BLaER1 treated with 17β-estradiol and CSF1 and Interleukin-3, amounts not matched to agents 10 nM and 100 nM (cell line): ENCODE measurements at regions not wholly inside any gene's neighbourhood (a gene's known extent, or its start where the extent isn't known, plus 50 kb on each side); places are given as distances from the start of the nearest gene placed in this dataset.

Experiments used
- H3K27ac ChIP-seq, 11 experiments: shearing (Covaris generic); formaldehyde crosslinking; 2 replicates each; pipeline ENCODE4 v1.8.1; 2022
- H3K27me3 ChIP-seq, 11 experiments: shearing (Covaris generic); formaldehyde crosslinking; 2 replicates each; pipeline ENCODE4 v1.8.1; 2022
- H3K36me3 ChIP-seq, 11 experiments: shearing (Covaris generic); formaldehyde crosslinking; 2 replicates each; pipeline ENCODE4 v1.8.1; 2022
- H3K4me1 ChIP-seq, 10 experiments: shearing (Covaris generic); formaldehyde crosslinking; 2 replicates each; pipeline ENCODE4 v1.8.1; 2022
- H3K4me2 ChIP-seq, 11 experiments: shearing (Covaris generic); formaldehyde crosslinking; 2 replicates each; pipeline ENCODE4 v1.8.1; 2022
- H3K4me3 ChIP-seq, 10 experiments: shearing (Covaris generic); formaldehyde crosslinking; 2 replicates each; pipeline ENCODE4 v1.8.1; 2022
- H3K9ac ChIP-seq, 11 experiments: shearing (Covaris generic); formaldehyde crosslinking; 2 replicates each; pipeline ENCODE4 v1.8.1; 2022
- H3K9me3 ChIP-seq, 11 experiments: shearing (Covaris generic); formaldehyde crosslinking; replicated peaks in 1 of 11; 2 replicates each; pipeline ENCODE4 v1.8.1; 2022
- H4K20me1 ChIP-seq, 11 experiments: shearing (Covaris generic); formaldehyde crosslinking; 2 replicates each; pipeline ENCODE4 v1.8.1; 2022
- Cebpa-rat ChIP-seq, 11 experiments: shearing (Covaris generic); IDR thresholded peaks; 2 replicates each; pipeline ENCODE4 v1.8.1; 2022

DNA sequence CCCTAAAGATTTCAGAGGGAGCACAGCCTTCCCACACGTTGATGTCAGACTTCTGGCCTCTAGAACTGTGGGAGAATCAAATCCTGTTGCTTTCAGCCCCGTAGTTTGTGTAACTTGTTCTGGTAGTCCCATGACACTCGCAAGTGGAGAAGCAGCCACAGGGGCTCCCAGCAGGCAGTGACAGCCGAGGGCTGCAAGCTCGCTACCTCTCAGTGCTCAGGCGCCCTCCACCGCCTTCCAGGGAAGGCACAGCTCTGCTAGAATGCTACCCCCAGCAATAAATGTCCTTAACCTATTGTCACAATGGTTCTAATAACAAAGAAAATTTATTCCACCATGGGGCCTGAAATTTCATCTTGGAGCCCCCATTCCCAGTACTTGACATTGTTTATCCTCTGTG, 143.1 kb upstream of the ZNF236 start:
- no peaks in the 10 kb centered on the region for H4K20me1 ChIP-seq
- H3K4me1 ChIP-seq: no peaks in the 10 kb centered on the region
- H3K36me3 ChIP-seq: no peaks in the 10 kb centered on the region
- no peak overlapping the region for H3K4me3 ChIP-seq
- no peak overlapping the region for H3K9ac ChIP-seq
- H3K27me3 ChIP-seq: no peaks in the 10 kb centered on the region
- H3K4me2 ChIP-seq: no peak overlapping the region
- H3K9me3 ChIP-seq: no peaks in the 10 kb centered on the region
- TF ChIP-seq Cebpa-rat (IDR thresholded peaks at IDR 0.05): no peak
- H3K27ac ChIP-seq: no peak overlapping the region

DNA sequence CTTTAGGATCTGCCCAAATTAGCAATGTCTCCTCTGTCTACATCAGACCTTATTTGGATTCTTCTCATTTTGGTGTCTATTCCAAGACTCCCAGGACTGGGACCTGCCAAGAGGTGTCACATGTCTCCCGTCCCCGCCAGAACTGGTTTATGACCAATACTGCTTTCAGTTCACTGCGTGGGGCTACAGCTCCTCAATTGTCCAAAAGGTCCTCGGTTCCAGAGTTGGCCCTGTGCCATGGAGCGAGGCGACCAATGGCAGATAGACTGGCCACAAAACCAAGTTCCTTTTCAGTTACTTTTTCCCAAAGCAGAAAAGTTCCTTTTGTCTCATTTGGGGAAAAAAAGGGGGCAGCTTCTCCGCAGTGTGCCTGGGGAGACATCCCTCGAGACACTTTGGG, 144.1 kb upstream of the ZNF236 start:
- Histone ChIP-seq H3K36me3 (no peaks in the 10 kb centered on the region), H3K4me3 (no peak overlapping the region), H4K20me1 (no peaks in the 10 kb centered on the region), H3K4me2 (no peak overlapping the region), H3K9ac (no peak overlapping the region), H3K27ac (no peak overlapping the region), H3K4me1 (no peaks in the 10 kb centered on the region), H3K9me3 (no peaks in the 10 kb centered on the region), H3K27me3 (no peaks in the 10 kb centered on the region)
- no peak for TF ChIP-seq Cebpa-rat (IDR thresholded peaks at IDR 0.05)

DNA sequence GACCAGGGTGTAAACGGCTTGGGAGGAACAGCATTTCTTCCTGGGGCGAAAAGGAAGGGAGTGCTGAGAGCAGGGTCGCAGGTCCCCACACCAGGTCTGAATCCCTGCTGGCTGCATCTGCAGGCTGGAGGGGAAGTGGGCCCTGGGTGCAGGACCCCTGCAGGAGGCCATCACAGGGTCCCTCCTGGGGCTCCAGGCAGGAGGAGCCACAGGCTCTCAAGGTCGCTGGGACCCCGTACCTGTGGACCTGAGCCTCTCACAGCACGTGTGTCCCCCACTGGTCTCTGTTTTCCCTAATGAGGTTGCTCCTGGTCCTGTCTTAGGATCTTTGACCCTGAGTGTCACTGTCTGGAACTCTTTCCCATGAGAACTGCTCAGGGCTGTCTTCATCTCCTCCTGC, 147.8 kb upstream of the ZNF236 start:
- Histone ChIP-seq H3K4me1 (no peaks in the 10 kb centered on the region), H4K20me1 (no peaks in the 10 kb centered on the region), H3K4me3 (no peak overlapping the region), H3K27me3 (no peaks in the 10 kb centered on the region), H3K9ac (no peak overlapping the region), H3K36me3 (no peaks in the 10 kb centered on the region), H3K9me3 (no peaks in the 10 kb centered on the region), H3K4me2 (no peak overlapping the region), H3K27ac (no peak overlapping the region)
- no peak for TF ChIP-seq Cebpa-rat (IDR thresholded peaks at IDR 0.05)

DNA sequence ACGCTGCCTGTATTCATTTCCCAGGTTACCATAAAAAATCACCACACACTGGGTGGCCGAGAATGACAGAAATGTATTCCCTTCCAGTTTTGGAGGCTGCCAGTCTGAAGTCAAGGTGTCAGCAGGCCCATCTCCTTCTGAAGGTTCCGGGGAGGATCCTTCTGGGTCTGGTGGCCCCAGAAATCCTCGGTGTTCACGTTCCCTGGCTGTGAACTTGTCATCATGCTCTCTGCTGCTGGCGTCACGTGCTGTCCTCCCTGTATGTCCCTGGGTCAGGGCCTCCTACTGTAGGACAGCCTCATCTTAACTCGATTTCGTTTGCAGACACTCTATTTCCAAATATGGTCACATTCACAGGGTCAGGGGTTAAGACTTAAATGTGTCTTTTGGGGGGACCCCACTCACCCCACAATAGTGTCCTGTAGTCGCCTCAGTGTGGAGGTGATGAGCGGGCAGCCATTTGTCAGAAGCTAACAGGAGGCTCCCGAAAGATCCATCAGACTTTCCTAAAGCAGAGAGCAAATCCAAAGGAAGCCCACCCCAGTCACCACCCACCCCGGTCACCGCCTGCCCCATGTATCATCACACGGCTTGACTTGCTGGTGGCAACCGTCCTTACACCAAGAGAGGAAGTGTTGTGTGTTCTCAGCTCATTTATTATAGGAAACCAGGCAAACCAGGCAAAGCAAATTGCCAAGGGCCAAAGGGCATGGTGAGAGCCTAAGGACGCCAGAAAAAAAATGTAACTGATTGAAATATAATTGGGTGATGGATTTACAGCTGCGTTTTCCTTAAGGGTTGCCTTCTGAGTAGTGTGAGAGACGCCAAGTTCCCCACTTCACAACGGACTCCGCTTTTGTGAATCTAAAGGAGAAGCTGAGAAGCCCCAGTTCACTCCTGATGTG, 148.8 kb upstream of the ZNF236 start:
- Histone ChIP-seq H3K9me3 (no peaks in the 10 kb centered on the region), H3K4me1 (no peaks in the 10 kb centered on the region), H3K4me2 (no peak overlapping the region), H4K20me1 (no peaks in the 10 kb centered on the region), H3K36me3 (no peaks in the 10 kb centered on the region), H3K9ac (no peak overlapping the region), H3K27me3 (no peaks in the 10 kb centered on the region), H3K4me3 (no peak overlapping the region), H3K27ac (no peak overlapping the region)
- no peak for TF ChIP-seq Cebpa-rat (IDR thresholded peaks at IDR 0.05)

DNA sequence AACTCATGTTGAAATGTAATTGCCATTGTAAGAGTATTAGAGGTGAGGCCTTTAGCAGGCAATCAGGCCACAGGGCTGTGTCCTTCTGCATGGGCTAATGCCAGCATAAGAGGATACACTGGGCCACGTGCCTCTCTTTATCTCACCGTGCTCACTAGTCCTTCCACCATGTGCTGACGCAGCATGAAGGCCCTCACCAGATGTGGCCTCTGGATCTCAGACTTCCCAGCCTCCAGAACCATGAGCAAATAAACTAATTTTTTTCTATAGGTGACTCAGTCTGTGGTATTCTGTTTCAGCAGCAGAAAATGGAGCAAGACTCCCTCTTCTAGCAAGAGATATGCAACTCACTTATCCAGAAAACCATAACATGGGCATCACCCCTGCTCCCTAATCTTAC, 149.7 kb upstream of the ZNF236 start:
- no peak overlapping the region for H3K27ac ChIP-seq
- H3K36me3 ChIP-seq: no peaks in the 10 kb centered on the region
- no peak overlapping the region for H3K9ac ChIP-seq
- no peak for TF ChIP-seq Cebpa-rat (IDR thresholded peaks at IDR 0.05)
- no peaks in the 10 kb centered on the region for H3K4me1 ChIP-seq
- no peaks in the 10 kb centered on the region for H4K20me1 ChIP-seq
- H3K9me3 ChIP-seq: no peaks in the 10 kb centered on the region
- H3K27me3 ChIP-seq: no peaks in the 10 kb centered on the region
- no peak overlapping the region for H3K4me2 ChIP-seq
- H3K4me3 ChIP-seq: no peak overlapping the region

DNA sequence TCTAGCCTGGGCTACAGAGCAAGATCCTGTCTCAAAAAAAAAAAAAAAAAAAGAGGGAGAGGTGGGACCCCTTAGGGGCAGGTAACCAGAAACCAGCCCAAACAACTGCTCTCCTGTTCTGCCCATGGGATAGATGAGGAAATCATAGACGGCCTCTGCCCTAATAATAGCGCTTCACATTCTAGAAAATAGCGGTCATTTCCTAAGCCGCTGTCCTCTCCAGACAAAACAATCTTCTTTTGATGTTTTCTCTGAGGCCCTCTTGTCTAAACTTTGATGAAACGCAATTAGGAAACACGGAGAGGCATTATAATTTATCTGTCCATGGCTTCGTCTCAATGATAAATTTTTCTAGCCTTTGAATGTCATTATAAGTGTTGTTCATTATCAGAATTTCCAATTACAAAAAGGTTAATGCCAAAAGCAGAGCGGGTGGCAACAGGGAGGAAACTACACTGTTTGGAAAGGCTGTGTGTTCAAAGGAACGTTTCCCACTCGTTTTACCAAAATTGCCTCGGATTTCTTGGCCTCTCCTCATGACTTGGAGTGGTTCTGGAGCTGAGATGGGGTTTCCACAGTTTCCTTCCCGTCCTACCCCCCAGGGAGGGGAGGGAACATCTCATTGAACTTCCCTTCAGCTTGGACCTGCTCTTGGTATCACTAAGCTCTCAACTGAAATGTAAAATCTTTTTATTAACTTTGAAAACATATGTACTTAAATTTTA, 151.6 kb upstream of the ZNF236 start:
- Histone ChIP-seq H3K4me1 (no peaks in the 10 kb centered on the region), H3K36me3 (no peaks in the 10 kb centered on the region), H4K20me1 (no peaks in the 10 kb centered on the region), H3K4me2 (no peak overlapping the region), H3K4me3 (no peak overlapping the region), H3K9ac (no peak overlapping the region), H3K27ac (no peak overlapping the region), H3K9me3 (no peaks in the 10 kb centered on the region), H3K27me3 (no peaks in the 10 kb centered on the region)
- TF ChIP-seq Cebpa-rat (IDR thresholded peaks at IDR 0.05): no peak

DNA sequence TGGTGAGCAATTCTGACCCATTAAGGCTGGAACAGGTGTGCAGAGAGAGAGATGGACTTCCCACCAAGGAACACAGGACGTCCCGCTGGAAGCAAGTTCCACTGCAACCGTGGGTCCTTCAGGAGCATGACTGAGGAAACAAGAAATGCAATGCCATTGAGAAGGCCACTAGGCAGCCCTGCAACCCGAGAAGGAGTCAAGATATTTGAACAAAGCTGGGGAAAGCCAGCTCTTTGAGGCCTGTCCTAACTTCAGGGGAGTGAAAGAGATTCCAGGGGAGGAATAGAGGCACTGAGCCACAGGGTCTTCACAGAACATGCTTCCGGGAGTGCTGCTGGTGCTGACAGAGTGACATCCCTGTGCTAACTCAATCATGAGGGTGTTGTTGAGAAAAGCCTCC, 153.8 kb upstream of the ZNF236 start:
- no peaks in the 10 kb centered on the region for H3K9me3 ChIP-seq
- no peaks in the 10 kb centered on the region for H3K27me3 ChIP-seq

DNA sequence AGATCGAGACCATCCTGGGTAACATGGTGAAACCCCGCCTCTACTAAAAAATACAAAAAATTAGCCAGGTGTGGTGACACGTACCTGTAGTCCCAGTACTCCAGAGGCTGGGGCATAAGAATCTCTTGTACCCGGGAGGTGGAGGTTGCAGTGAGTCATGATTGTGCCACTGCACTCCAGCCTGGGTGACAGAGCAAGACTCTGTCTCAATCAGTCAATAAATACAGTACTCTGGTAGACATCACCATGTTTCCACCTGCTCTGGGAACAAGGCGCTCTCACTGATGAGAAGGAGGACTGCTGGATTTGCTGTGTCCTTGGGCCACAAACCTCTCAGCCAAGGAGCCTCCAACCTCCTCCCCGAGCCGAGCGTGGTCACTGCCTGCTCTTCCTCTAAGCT, 154.2 kb upstream of the ZNF236 start:
- no peaks in the 10 kb centered on the region for H3K36me3 ChIP-seq
- no peaks in the 10 kb centered on the region for H4K20me1 ChIP-seq

More for the DNA sequence above, 153.8 kb upstream of the ZNF236 start:
- H3K4me1 ChIP-seq: no peaks in the 10 kb centered on the region
- H3K4me3 ChIP-seq: no peak overlapping the region
- TF ChIP-seq Cebpa-rat (IDR thresholded peaks at IDR 0.05): no peak
- H3K27ac ChIP-seq: no peak overlapping the region
- no peak overlapping the region for H3K4me2 ChIP-seq
- no peak overlapping the region for H3K9ac ChIP-seq
- H4K20me1 ChIP-seq: no peaks in the 10 kb centered on the region
- H3K36me3 ChIP-seq: no peaks in the 10 kb centered on the region

DNA sequence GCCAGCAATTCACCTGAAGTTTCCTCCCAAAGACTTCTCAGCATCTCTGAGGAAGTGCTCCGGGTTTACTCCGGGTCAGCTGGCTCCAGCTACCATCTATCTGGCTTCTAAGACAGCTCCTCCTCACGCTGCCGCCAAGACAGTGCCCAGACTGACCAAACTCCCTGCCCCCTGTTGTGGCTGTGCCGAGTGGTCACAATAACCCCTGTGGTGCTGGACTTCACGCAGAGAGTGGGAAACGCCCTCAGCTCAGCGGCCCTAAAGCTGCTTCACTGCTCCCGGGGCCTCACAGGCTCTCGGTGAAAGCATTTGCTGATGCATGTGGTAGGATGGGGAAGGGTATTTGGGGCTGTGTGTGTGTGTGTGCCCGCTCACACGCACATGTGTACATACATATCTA, 154.8 kb upstream of the ZNF236 start:
- Histone ChIP-seq H3K36me3 (no peaks in the 10 kb centered on the region), H3K9me3 (no peaks in the 10 kb centered on the region), H3K4me3 (no peak overlapping the region), H3K9ac (no peak overlapping the region), H3K4me2 (no peak overlapping the region), H3K27me3 (no peaks in the 10 kb centered on the region), H3K27ac (no peak overlapping the region), H4K20me1 (no peaks in the 10 kb centered on the region), H3K4me1 (no peaks in the 10 kb centered on the region)
- TF ChIP-seq Cebpa-rat (IDR thresholded peaks at IDR 0.05): no peak

More for the DNA sequence above, 154.2 kb upstream of the ZNF236 start:
- Histone ChIP-seq H3K9me3 (no peaks in the 10 kb centered on the region), H3K27ac (no peak overlapping the region), H3K4me1 (no peaks in the 10 kb centered on the region), H3K4me2 (no peak overlapping the region), H3K9ac (no peak overlapping the region), H3K27me3 (no peaks in the 10 kb centered on the region), H3K4me3 (no peak overlapping the region)
- no peak for TF ChIP-seq Cebpa-rat (IDR thresholded peaks at IDR 0.05)

DNA sequence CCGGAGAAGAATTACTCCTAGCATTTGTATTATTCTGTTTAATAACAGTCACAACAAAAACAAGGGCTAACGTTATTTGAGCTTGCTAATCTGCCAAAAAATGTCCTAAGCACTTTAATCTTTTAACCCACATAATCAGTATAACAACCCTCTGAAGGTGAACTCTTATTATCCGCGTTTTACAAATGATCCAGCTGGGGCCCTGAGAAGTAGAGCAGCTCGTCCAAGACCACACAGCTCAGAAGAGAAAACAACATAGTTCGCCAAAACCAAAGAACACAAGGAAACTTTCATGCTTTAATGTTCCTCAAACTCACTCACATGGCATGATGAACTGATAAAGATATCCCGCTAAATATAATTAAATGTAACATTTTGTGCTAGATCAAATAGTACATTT, 159.7 kb upstream of the ZNF236 start:
- no peaks in the 10 kb centered on the region for H3K9me3 ChIP-seq
- H3K27ac ChIP-seq: no peak overlapping the region
- H3K4me2 ChIP-seq: no peak overlapping the region
- no peak overlapping the region for H3K9ac ChIP-seq
- no peak overlapping the region for H3K4me3 ChIP-seq
- no peak for TF ChIP-seq Cebpa-rat (IDR thresholded peaks at IDR 0.05)
- H3K27me3 ChIP-seq: no peaks in the 10 kb centered on the region
- H3K36me3 ChIP-seq: no peaks in the 10 kb centered on the region
- H3K4me1 ChIP-seq: peaks cover 7 to 12% (median 11%) of the 10 kb centered on the region in 10 experiments; a peak in 19 of 20 replicates
- H4K20me1 ChIP-seq: no peaks in the 10 kb centered on the region
